Panc1 (cell line): ENCODE measurements at regions not wholly inside any gene's neighbourhood (a gene's known extent, or its start where the extent isn't known, plus 50 kb on each side); places are given as distances from the start of the nearest gene placed in this dataset.

Source experiments
- CTCF ChIP-seq: fragments of 450-650 bp; IDR thresholded peaks from 2 replicates; pipeline ENCODE4 v1.5.1; 2017; ENCODE audit warnings: mild to moderate bottlenecking
- POLR2AphosphoS5 ChIP-seq: IDR thresholded peaks from 2 replicates; pipeline ENCODE4 v1.6.1; 2012; ENCODE audit warnings: mild to moderate bottlenecking, low read depth, low read length, moderate library complexity
- REST ChIP-seq, 2 experiments: IDR thresholded peaks; 2 replicates each; pipeline ENCODE4 v1.6.1; 2011 to 2012; ENCODE audit warnings: low read depth in 2 of 2, control low read depth in 1 of 2, low read length in 1 of 2, mild to moderate bottlenecking in 1 of 2, moderate library complexity in 1 of 2; ENCODE audit not compliant: insufficient read depth in 1 of 2
- SIN3A ChIP-seq: IDR thresholded peaks from 2 replicates; pipeline ENCODE4 v1.6.1; 2012; ENCODE audit warnings: low read depth, mild to moderate bottlenecking, low read length, moderate library complexity, borderline replicate concordance; ENCODE audit not compliant: insufficient read depth
- TCF7L2 ChIP-seq: IDR thresholded peaks from 2 replicates; pipeline ENCODE4 v1.6.1; 2011; ENCODE audit warnings: mild to moderate bottlenecking, low read depth, low read length, inconsistent platforms

- TF ChIP-seq SIN3A (no peak), CTCF (no peak), POLR2AphosphoS5 (no peak), REST (IDR thresholded peaks at IDR 0.05; ENCODE audit: insufficient read depth in 1 of 2, low read depth in 2 of 2, low read length in 1 of 2) (no peak), TCF7L2 (no peak)
Measured at GRCh38 chr1:98034505-98034904, 113.7 kb upstream of the DPYD start.
